Ureter (tissue), 1 donor: ENCODE measurements at regions not wholly inside any gene's neighbourhood (a gene's known extent, or its start where the extent isn't known, plus 50 kb on each side); places are given as distances from the start of the nearest gene placed in this dataset.
"Not testable (repeated sequence)": the region's sequence is repeated elsewhere in the genome, so short reads cannot be mapped to it uniquely, and the experiment has no call there.

Experiments
- DNase-seq: peaks from one replicate; pipeline ENCODE4 v3.0.0-alpha.2; 2020; ENCODE audit warnings: low spot score
- donor health status: DM: yes; HTN: yes; CAD: no.

- DNase-seq: no peak
Observed at GRCh38 chr1:208714323-208714722, 470.1 kb upstream of the PLXNA2 start.

GRCh38 chr1:208717525-208717924 is 473.3 kb upstream of the PLXNA2 start:
- DNase-seq: no peak

GRCh38 chr1:208722592-208722991 is 478.4 kb upstream of the PLXNA2 start:
- no peak for DNase-seq

- no peak for DNase-seq
Observed at GRCh38 chr1:208724079-208724478, 479.9 kb upstream of the PLXNA2 start.

GRCh38 chr1:208728815-208729214 is 484.6 kb upstream of the PLXNA2 start:
- no peak for DNase-seq

DNA sequence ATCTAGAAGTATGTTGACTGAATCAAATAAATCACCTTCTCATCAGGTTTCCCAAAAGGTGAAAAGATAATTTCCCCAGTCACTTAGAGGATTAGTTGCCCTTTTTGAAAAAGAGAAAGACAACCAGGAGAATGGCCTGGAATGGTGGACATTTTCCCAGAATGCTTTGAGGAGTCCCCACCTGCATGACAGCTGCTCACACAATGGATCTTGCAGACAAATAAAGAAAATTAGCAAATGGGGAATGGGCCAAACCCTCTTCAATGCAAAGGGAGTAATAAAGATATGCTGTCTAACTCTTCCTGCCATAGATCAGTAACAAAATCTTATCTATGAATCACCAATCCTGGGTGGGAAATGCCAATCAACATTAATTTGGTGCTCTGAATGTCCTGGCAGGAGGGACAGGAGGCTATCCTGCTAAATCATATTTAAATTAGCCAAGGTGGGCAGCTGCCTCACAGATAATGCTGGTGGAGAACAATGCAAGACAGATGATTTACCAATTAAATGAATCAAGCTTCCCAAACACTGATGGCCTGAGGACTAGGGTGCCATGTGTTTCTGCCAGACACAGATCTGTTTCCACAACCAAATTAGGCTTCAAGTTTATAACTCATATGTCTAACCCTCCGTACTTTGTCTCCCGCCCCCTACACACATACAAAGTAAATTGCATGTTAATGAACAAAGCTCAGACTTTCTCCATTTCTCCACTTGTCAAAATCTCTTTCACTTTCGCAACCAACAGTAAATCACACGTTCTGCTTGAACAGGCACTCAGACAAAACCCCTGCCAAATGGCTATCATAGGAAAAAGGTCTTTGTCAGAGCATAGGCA is 488.0 kb upstream of the PLXNA2 start:
- no peak for DNase-seq

DNA sequence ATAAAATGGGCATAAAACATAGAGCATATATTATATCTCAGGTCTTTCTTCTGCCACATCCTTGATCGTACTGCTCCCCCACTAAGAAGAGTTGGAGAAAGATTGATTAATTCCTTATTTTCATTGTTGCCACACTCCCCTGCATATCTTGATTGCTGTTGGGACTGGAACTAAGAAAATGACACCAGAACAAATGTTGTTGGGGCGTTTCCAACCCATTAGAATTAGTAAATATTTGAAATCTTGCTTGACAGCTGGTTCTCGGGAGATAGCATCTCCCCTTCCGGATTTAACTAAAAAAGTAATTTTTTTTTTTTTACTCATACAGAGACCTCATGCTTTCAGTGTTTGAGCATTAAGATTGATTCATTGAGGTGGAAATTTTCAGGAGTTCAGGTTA is 493.0 kb upstream of the PLXNA2 start:
- DNase-seq: no peak

DNA sequence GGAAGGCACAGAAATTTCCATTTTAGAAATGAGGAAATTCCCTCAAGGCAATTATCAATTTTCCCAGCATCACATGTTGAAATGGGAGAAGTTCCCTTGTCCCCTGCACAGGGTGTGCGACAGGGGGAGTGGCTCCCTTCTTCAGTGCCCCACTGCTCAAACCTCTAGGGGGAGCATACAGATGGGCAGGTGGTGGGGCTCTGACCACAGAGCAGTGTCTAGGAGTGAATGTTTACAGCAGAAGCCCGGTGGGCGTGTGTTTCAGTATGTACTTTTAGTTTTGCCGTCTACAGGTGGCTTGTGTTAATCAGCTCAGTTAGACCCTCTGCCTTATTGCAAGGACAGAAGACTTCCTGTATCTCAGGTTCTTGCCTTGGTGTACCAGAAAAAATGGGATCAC is 493.7 kb upstream of the PLXNA2 start:
- DNase-seq: no peak

- not testable (repeated sequence) for DNase-seq
Observed at GRCh38 chr1:208739636-208740035, 495.5 kb upstream of the PLXNA2 start.

GRCh38 chr1:208741296-208741695 is 497.1 kb upstream of the PLXNA2 start:
- DNase-seq: no peak

- no peak for DNase-seq
Observed at GRCh38 chr1:208743361-208743760, 499.2 kb upstream of the PLXNA2 start.

GRCh38 chr1:208747979-208748378 is 503.8 kb upstream of the PLXNA2 start:
- DNase-seq: no peak

GRCh38 chr1:208748387-208749165 is 504.4 kb upstream of the PLXNA2 start:
- no peak for DNase-seq

DNA sequence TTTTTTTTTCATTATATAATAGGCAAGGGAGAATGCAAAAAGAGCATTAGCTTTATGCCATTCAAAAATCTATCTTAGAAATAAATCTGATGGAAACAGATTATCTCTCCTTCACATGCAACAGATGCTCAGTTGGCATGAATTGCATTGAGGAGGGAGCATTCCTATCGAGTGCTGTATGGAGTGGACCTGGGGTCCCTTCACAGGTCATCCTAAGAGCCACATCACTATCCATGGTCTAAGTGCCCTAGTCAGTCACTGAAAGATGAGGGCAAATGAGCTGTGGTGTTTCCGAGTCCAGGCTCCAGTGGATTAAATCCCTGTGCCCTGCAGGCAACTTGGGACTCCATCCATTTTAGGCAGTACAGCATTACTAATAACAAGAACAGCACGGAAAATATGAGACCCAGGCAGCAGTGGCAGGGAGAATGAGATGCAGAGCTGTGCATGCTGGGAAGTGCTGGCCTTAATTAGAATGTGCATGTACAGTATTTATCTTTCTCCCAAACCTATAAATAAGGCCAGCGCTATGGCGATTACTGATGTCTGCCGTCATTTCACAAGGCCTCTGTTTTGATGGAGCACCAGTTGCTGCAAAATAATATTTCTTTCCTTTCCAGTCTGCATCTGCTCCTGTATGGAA is 512.3 kb upstream of the PLXNA2 start:
- no peak for DNase-seq

- DNase-seq: no peak
Observed at GRCh38 chr1:208757846-208758245, 513.7 kb upstream of the PLXNA2 start.

DNA sequence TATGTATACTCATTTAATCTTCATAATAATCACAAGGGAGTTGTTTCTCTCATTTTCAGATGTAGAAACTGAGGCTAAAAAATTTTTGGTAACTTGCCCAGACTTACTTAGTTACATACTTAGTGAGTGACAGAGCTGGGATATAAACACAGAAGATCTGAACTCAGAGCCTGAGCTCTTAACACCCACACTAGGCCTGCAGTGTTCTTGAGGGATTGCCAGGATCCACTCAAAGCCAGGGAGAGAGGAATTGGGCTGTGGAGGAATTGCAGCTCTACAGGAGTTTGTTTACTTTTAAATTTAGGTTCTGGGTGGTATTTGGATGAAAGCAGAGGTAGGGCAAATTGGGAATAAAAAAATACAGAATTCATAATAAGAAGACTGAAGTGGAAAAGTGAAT is 515.1 kb upstream of the PLXNA2 start:
- DNase-seq: no peak

GRCh38 chr1:208763971-208764370 is 519.8 kb upstream of the PLXNA2 start:
- no peak for DNase-seq

DNA sequence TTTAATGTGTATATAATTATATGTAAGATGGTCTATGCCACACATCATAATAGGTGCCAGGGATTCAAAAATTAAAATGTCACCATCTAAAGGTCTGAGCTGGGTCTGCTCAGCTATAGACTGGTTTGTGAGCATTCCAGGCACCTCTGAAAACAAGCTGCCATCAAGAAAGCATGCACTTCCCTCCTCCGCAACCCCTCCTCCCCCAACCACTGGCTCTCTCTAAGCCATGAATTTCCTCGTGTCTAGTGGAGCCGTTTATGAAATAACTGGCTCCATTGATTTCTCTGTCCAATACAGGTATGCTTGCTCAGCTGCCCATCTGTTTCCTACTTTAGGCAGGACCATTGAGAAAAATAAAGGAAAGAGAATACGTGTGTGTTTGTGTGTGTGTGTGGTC is 522.6 kb upstream of the PLXNA2 start:
- no peak for DNase-seq

GRCh38 chr1:208767816-208768215 is 523.6 kb upstream of the PLXNA2 start:
- DNase-seq: no peak

- DNase-seq: no peak
Observed at GRCh38 chr1:208772891-208773290, 528.7 kb upstream of the PLXNA2 start.

DNA sequence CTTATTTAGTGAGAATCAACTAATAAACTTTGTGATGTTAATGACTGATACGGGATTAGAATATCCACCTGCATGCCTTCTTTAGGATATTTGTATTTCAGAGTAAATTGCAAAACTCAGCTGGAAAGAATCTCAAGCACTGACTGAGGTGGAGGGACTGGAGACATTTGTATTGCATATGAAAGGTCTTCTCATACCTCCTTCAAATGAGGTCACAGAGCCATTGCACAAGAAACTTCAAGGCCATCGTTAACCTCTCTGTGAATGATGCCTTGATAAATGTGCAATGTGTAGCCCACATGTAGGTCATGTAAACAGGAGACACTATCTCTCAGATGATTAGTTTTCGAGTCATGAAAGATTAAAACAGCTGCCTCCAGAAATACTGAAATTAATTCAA is 531.7 kb upstream of the PLXNA2 start:
- DNase-seq: no peak

DNA sequence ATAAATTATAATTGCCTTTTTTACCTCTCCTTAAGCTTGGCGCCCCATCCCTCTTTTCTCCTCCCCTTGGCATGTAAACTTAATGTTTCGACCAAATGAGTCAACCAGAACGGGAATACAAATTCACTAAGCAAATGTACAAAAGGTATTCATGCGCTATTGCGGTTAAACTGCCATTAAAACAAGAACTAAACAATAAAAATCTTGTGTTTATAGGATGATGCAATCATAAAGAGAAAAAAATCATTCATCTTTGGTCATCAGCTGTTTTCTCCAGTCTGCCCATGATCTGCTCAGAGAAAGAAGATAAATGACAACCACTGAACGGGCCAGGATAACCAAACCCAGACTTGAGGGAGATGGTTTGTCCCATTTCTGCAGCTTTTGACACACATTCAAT is 534.2 kb upstream of the PLXNA2 start:
- DNase-seq: no peak
